AG04450 (cell line): ENCODE measurements at regions not wholly inside any gene's neighbourhood (a gene's known extent, or its start where the extent isn't known, plus 50 kb on each side); places are given as distances from the start of the nearest gene placed in this dataset.

Experiments
- CTCF ChIA-PET: fragments of 300-600, 350-600 bp; formaldehyde crosslinking; extraction: SDS; loops from one replicate; lab custom pipeline; 2022; ENCODE audit warnings: antibody characterized with exemption, inconsistent platforms; lab: Charles Lee
- POLR2A ChIA-PET: fragments of 350-600 bp; formaldehyde crosslinking; extraction: SDS; loops from one replicate; lab custom pipeline; 2021; ENCODE audit warnings: antibody characterized with exemption, inconsistent platforms; lab: Yijun Ruan, JAX
- DNase-seq: peaks from one replicate; pipeline ENCODE4 v3.0.0-alpha.2; 2011; ENCODE audit warnings: low read depth, low spot score
- H3K27ac ChIP-seq: one replicate; pipeline ENCODE4 v1.5.1; 2012; ENCODE audit warnings: low read depth, low read length, control low read depth
- H3K27me3 ChIP-seq: one replicate; pipeline ENCODE4 v1.6.0; 2012; ENCODE audit warnings: low read length; ENCODE audit not compliant: control insufficient read depth, insufficient read depth
- H3K4me3 ChIP-seq: 2 replicates; pipeline ENCODE4 v1.5.1; 2011; ENCODE audit warnings: mild to moderate bottlenecking, low read depth, low read length, control low read depth
- H3K9me3 ChIP-seq: 2 replicates; pipeline ENCODE4 v1.5.1; 2012; ENCODE audit warnings: low read length; ENCODE audit not compliant: control insufficient read depth, insufficient read depth
- TF ChIP-seq, protein P1 (sequence below): IDR thresholded peaks from 2 replicates; pipeline ENCODE4 v1.5.1; 2011; ENCODE audit warnings: low read depth, low read length, control low read depth, inconsistent platforms

DNA sequence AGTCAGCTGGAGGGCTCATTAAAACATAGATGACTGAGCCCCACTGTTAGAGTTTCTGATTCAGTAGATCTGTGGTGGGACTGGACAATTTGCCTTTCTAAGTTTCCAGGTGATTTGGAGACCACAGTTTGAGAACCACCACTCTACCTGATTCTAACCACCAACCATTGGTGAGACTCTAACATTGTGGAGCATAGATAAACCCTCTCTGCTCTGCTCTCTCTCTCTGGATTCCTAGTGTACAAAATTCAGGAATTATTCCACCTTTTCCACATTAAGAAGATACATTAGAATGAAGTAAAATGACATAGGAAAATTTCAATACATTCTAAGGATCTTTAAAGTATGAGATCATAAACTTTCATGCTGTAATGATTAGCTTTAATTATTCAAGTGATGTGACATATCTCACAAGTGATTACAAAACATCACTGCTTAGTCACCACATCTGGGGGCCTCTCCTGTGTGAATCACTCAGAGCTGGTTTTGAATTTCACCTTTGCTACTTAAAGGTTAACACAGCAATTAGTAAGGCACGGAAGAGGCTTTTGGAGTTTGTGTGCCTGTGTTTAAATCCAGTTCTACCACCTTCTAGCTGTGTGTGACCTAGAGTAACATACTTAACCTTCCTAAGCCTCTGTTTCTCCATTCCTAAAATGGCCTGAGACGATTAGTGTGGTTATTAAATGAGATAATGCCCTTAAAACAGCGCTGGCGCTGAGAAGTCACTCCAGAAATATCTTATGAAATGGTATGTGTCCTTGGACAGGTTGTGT, 78.5 kb upstream of the NBEA start:
- DNase-seq = peak; percentile 10
- POLR2A ChIA-PET = no interaction called here
- no peak overlapping the region for H3K27ac ChIP-seq
- no peaks in the 10 kb centered on the region for H3K9me3 ChIP-seq
- no peak overlapping the region for H3K4me3 ChIP-seq
- H3K27me3 ChIP-seq = no peaks in the 10 kb centered on the region
- TF ChIP-seq, protein P1, sequence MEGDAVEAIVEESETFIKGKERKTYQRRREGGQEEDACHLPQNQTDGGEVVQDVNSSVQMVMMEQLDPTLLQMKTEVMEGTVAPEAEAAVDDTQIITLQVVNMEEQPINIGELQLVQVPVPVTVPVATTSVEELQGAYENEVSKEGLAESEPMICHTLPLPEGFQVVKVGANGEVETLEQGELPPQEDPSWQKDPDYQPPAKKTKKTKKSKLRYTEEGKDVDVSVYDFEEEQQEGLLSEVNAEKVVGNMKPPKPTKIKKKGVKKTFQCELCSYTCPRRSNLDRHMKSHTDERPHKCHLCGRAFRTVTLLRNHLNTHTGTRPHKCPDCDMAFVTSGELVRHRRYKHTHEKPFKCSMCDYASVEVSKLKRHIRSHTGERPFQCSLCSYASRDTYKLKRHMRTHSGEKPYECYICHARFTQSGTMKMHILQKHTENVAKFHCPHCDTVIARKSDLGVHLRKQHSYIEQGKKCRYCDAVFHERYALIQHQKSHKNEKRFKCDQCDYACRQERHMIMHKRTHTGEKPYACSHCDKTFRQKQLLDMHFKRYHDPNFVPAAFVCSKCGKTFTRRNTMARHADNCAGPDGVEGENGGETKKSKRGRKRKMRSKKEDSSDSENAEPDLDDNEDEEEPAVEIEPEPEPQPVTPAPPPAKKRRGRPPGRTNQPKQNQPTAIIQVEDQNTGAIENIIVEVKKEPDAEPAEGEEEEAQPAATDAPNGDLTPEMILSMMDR = no peak
- CTCF ChIA-PET = no interaction called here

DNA sequence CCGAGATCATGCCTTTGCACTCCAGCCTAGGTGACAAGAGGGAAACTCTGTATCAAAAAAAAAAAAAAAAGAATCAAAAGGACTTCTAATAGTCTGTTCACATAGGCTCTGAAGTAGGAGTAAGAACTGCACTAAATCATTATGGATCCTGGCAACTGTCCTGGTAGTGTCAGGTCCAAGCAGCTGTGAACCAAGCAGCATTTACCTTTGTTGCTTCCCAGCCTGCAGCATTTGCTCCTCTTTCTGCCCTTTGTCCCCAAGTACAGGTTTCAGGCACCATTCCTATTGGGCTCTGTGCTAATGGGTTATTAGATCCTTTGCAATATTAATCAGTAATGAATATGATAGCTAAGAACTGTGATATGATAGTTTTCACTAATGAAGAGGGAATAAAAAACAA, 77.4 kb upstream of the NBEA start:
- Histone ChIP-seq H3K4me3 (no peak overlapping the region), H3K27ac (no peak overlapping the region), H3K9me3 (no peaks in the 10 kb centered on the region), H3K27me3 (no peaks in the 10 kb centered on the region)
- CTCF ChIA-PET = no interaction called here
- TF ChIP-seq, protein P1 = no peak
- POLR2A ChIA-PET = no interaction called here
- DNase-seq = no peak

DNA sequence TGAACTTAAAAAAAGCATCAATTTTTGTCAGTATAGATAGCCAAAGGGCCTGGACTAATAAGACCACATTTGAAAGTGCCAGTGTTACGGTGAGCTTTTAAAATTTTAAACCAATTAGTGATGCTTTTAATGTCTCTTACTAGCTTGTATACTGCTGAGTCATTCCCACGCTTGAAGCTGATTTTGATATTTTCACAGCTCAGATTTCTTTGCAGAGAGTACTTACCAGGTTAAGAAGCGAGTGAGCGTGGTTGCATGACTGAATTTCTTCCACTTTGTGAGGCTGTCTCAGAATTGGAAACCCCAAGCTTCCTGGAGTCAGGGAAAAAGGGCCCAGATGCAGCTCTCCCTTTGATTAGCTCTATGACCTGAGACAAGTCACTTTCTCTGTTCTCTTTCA, 74.5 kb upstream of the NBEA start:
- no peak for DNase-seq
- TF ChIP-seq, protein P1 = no peak
- Histone ChIP-seq H3K9me3 (no peaks in the 10 kb centered on the region), H3K27me3 (no peaks in the 10 kb centered on the region), H3K4me3 (no peak overlapping the region), H3K27ac (no peak overlapping the region)
- POLR2A ChIA-PET = no interaction called here
- CTCF ChIA-PET = no interaction called here

DNA sequence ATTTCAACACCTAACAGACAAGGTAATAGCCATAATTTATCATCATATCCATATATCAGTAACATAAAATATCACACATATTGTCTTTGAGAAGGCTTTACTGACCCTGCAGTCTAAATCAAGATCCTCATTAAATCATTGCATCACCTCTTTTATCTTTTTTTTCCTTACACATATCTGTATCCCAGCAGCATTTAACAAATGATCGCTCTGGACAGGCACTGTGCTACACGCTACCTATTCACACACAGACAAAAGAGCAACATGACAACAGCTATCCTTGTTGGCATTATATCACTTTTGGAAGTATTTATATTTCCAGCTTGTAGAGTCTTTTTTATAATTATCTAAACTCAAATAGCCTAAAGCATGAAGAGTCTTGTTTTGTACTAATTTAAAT, 73.3 kb upstream of the NBEA start:
- POLR2A ChIA-PET = no interaction called here

DNA sequence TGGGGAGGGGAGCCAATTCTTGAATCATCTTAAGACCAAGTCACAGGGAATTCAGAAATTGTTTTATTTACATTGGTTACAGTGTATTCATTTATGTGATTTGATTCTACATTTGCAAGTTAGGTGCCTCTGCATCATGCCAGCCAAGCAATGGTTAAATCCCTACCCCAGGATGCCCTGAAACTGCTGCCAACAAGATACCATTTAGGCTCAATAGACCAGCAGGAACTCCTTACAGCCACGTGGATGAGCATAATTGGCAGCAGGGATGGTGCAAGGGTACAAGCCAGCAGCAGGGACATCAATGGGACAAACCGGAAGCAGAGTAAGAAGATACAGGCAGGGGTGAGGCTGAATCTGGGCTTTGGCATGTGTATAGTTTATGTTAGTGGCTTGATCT, 72.4 kb upstream of the NBEA start:
- TF ChIP-seq, protein P1 = no peak
- DNase-seq = no peak
- Histone ChIP-seq H3K9me3 (no peaks in the 10 kb centered on the region), H3K27ac (no peak overlapping the region), H3K27me3 (no peaks in the 10 kb centered on the region), H3K4me3 (no peak overlapping the region)
- CTCF ChIA-PET = no interaction called here
- POLR2A ChIA-PET = no interaction called here

More for the DNA sequence above, 73.3 kb upstream of the NBEA start:
- DNase-seq = no peak
- CTCF ChIA-PET = no interaction called here
- Histone ChIP-seq H3K9me3 (no peaks in the 10 kb centered on the region), H3K27me3 (no peaks in the 10 kb centered on the region), H3K4me3 (no peak overlapping the region), H3K27ac (no peak overlapping the region)
- TF ChIP-seq, protein P1 = no peak
